HepG2 (cell line): ENCODE measurements at regions not wholly inside any gene's neighbourhood (a gene's known extent, or its start where the extent isn't known, plus 50 kb on each side); places are given as distances from the start of the nearest gene placed in this dataset.

Experiments
- ATAC-seq: fragments of 200-7000 bp; cut with Tn5 transposase; 3 replicates; pipeline ENCODE4 v1.9.1; 2020; ENCODE audit warnings: mild to moderate bottlenecking, moderate library complexity
- BruUV-seq: library from RNA; stranded (reverse); fragments of 400-500 nt; replicated peaks from 2 replicates; lab custom pipeline; 2021; lab: Mats Ljungman, UMichigan
- CTCF ChIA-PET: fragments of 300-600 bp; formaldehyde crosslinking; extraction: SDS; loops from one replicate; lab custom pipeline; 2021; ENCODE audit warnings: low total read pairs, inconsistent platforms, low intra/inter-chr PET ratio; lab: Yijun Ruan, JAX
- POLR2A ChIA-PET: fragments of 350-600 bp; sonication (Branson Sonifier 250); formaldehyde crosslinking; loops from one replicate; lab custom pipeline; 2020; ENCODE audit warnings: antibody characterized with exemption, inconsistent platforms; lab: Yijun Ruan, JAX
- DNase-seq: peaks from one replicate; pipeline ENCODE4 v3.0.0-alpha.2; 2015; ENCODE audit warnings: low spot score
- FAIRE-seq: peaks from 3 replicates; lab custom pipeline; 2011; peaks lifted over from hg19 to GRCh38; lab: Jason Lieb, UNC
- H2AFZ ChIP-seq: one replicate; pipeline ENCODE4 v1.6.1; 2011; ENCODE audit warnings: low read length, inconsistent platforms
- H3K27ac ChIP-seq: fragments of 300-600 bp; 3 replicates; pipeline ENCODE4 v1.8.0; 2011; ENCODE audit warnings: mixed run types, mild to moderate bottlenecking, mixed read lengths, low read length, inconsistent platforms; ENCODE audit not compliant: insufficient read depth; ENCODE audit errors: extremely low read length
- H3K27me3 ChIP-seq, 2 experiments: fragments of 200-600 bp in 1 of 2; 2 replicates in 1 of 2; 3 replicates in 1 of 2; pipeline versions ENCODE4 v1.6.0 to v1.8.0; 2011; ENCODE audit warnings: low read length in 2 of 2, mild to moderate bottlenecking in 2 of 2, moderate library complexity in 2 of 2, inconsistent platforms in 1 of 2; ENCODE audit not compliant: insufficient read depth in 2 of 2, control insufficient read depth in 1 of 2
- H3K36me3 ChIP-seq, 2 experiments: fragments of 200-600 bp in 1 of 2; replicated peaks in 1 of 2; 2 replicates in 1 of 2; 3 replicates in 1 of 2; pipeline versions ENCODE4 v1.5.1 to v1.8.0; 2011; ENCODE audit warnings: low read length in 2 of 2, inconsistent platforms in 1 of 2; ENCODE audit not compliant: insufficient read depth in 2 of 2, control insufficient read depth in 1 of 2
- H3K4me1 ChIP-seq: 2 replicates; pipeline ENCODE4 v1.5.1; 2012; ENCODE audit warnings: low read length, inconsistent platforms; ENCODE audit not compliant: insufficient read depth
- H3K4me2 ChIP-seq: 2 replicates; pipeline ENCODE4 v1.6.0; 2011; ENCODE audit warnings: low read depth, low read length, inconsistent platforms
- H3K4me3 ChIP-seq, 3 experiments: fragments of 200-600 bp in 1 of 3; sonication (generic), shearing (Covaris generic) in 1 of 3; replicated peaks in 1 of 3; 2 replicates each; pipeline ENCODE4 v1.5.1; 2011 to 2016; ENCODE audit warnings: low read length in 3 of 3, inconsistent platforms in 2 of 3, low read depth in 2 of 3, mild to moderate bottlenecking in 2 of 3, control low read depth in 1 of 3, mixed read lengths in 1 of 3; ENCODE audit not compliant: insufficient read depth in 1 of 3
- H3K79me2 ChIP-seq: one replicate; pipeline ENCODE4 v1.6.1; 2011; ENCODE audit warnings: low read length, inconsistent platforms; ENCODE audit not compliant: insufficient read depth
- H3K9ac ChIP-seq: 2 replicates; pipeline ENCODE4 v1.6.0; 2011; ENCODE audit warnings: mild to moderate bottlenecking, low read depth, low read length, inconsistent platforms; ENCODE audit not compliant: insufficient read depth
- H3K9me3 ChIP-seq: 2 replicates; pipeline ENCODE4 v1.5.1; 2012; ENCODE audit warnings: mild to moderate bottlenecking, low read length
- H4K20me1 ChIP-seq: 2 replicates; pipeline ENCODE4 v1.6.0; 2011; ENCODE audit warnings: inconsistent platforms, mild to moderate bottlenecking, low read length, moderate library complexity; ENCODE audit not compliant: insufficient read depth
- ARNT ChIP-seq: fragments of 450-650 bp; IDR thresholded peaks from 2 replicates; pipeline ENCODE4 v1.6.1; 2017
- BORCS8-MEF2B ChIP-seq: sonication (generic); formaldehyde crosslinking; IDR thresholded peaks from 2 replicates; pipeline ENCODE4 v1.8.0; 2022; ENCODE audit warnings: mild to moderate bottlenecking, missing genetic modification reagents
- EED ChIP-seq: sonication (generic); formaldehyde crosslinking; IDR thresholded peaks from 2 replicates; pipeline ENCODE4 v1.5.0; 2020; ENCODE audit warnings: mild to moderate bottlenecking, missing genetic modification reagents
- KLF16 ChIP-seq, 2 experiments: sonication (generic) in 1 of 2; formaldehyde crosslinking in 1 of 2; IDR thresholded peaks; 2 replicates each; pipeline versions ENCODE4 v1.6.1 to v1.8.0; 2016 to 2023; ENCODE audit warnings: missing genetic modification reagents in 2 of 2, missing compliant biosample characterization in 1 of 2
- MED13 ChIP-seq: sonication (generic); formaldehyde crosslinking; IDR thresholded peaks from 2 replicates; pipeline ENCODE4 v1.5.0; 2020; ENCODE audit warnings: missing genetic modification reagents
- MXI1 ChIP-seq: IDR thresholded peaks from 3 replicates; pipeline ENCODE4 v1.6.1; 2012; ENCODE audit warnings: low read depth, low read length, inconsistent platforms, borderline replicate concordance
- PCBP2 ChIP-seq: fragments of 200-400 bp; formaldehyde crosslinking; optimal IDR thresholded peaks from 2 replicates; pipeline ENCODE3; 2018; ENCODE audit warnings: low read length, low read depth; ENCODE audit not compliant: poor library complexity, severe bottlenecking
- RBM22 ChIP-seq: fragments of 200-400 bp; formaldehyde crosslinking; optimal IDR thresholded peaks from 2 replicates; pipeline ENCODE3; 2017; ENCODE audit warnings: mild to moderate bottlenecking, low read length, moderate library complexity
- SMAD9 ChIP-seq: sonication (generic); formaldehyde crosslinking; IDR thresholded peaks from 2 replicates; pipeline ENCODE4 v1.5.1; 2020; ENCODE audit warnings: mild to moderate bottlenecking, missing genetic modification reagents
- SOX6 ChIP-seq, 2 experiments: fragments of 450-650 bp in 1 of 2; sonication (generic) in 1 of 2; formaldehyde crosslinking in 1 of 2; IDR thresholded peaks; 2 replicates each; pipeline versions ENCODE4 v1.4.0 to v1.6.1; 2017 to 2020; ENCODE audit warnings: antibody characterized with exemption in 1 of 2, mild to moderate bottlenecking in 1 of 2, missing genetic modification reagents in 1 of 2
- SP1 ChIP-seq, 2 experiments: fragments of 450-650 bp in 1 of 2; sonication (generic) in 1 of 2; formaldehyde crosslinking in 1 of 2; IDR thresholded peaks; 2 replicates each; pipeline versions ENCODE4 v1.4.0 to v1.6.1; 2016 to 2020; ENCODE audit warnings: missing genetic modification reagents in 1 of 2
- SP140L ChIP-seq: sonication (generic); formaldehyde crosslinking; IDR thresholded peaks from 2 replicates; pipeline ENCODE4 v1.4.0; 2020; ENCODE audit warnings: missing genetic modification reagents, borderline replicate concordance
- THRA ChIP-seq: sonication (generic); formaldehyde crosslinking; IDR thresholded peaks from 2 replicates; pipeline ENCODE4 v1.4.0; 2020; ENCODE audit warnings: missing genetic modification reagents, borderline replicate concordance
- ZFP36L2 ChIP-seq: sonication (generic); formaldehyde crosslinking; IDR thresholded peaks from 2 replicates; pipeline ENCODE4 v1.4.0; 2020; ENCODE audit warnings: missing genetic modification reagents
- ZNF552 ChIP-seq: sonication (generic); formaldehyde crosslinking; IDR thresholded peaks from 2 replicates; pipeline ENCODE4 v1.9.0; 2022; ENCODE audit warnings: missing genetic modification reagents, mild to moderate bottlenecking, borderline replicate concordance
- ZNF577 ChIP-seq: sonication (generic); formaldehyde crosslinking; IDR thresholded peaks from 2 replicates; pipeline ENCODE4 v1.4.0; 2020; ENCODE audit warnings: mild to moderate bottlenecking, low read depth, missing genetic modification reagents, borderline replicate concordance
- WGBS: methylation state at CpG from one replicate; pipeline ENCODE4 v1.1.6; 2017; ENCODE audit warnings: low lambda C conversion rate; 5-methylcytosine and 5-hydroxymethylcytosine counted together
- in situ Hi-C: cut with HindIII; loops from 2 replicates; pipeline ENCODE4 v1.10.0; 2017; ENCODE audit warnings: low pct_unique_long_range_greater_than_20kb; ENCODE audit not compliant: extremely low pct_ligation_motif_present
- intact Hi-C: fragments of 100-400 bp; cut with micrococcal nuclease; formaldehyde crosslinking; loops from one replicate; pipeline ENCODE4 v1.10.0; 2022; ENCODE audit not compliant: unreplicated experiment
- TF ChIP-seq, protein P1 (sequence below): sonication (generic); formaldehyde crosslinking; IDR thresholded peaks from 2 replicates; pipeline ENCODE4 v1.8.1; 2023; ENCODE audit warnings: mild to moderate bottlenecking, missing genetic modification reagents

DNA sequence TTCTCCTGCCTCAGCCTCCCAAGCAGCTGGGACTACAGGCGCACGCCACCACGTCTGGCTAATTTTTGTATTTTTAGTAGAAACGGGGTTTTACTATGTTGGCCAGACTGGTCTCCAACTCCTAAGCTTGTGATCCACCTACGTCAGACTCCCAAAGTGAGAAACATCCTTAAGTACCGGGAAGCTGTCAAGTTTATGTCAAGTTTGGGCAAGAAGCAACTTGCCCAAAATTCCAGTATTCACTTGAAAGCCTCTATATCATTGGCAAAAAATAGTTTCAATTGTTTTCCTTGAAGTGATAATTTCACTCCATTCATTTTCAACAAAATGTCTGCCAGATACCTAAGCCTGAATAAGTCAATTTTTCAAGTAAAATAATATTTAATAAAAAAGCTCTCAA, 370.0 kb downstream of the FBXO8 start:
- POLR2A ChIA-PET = no interaction called here
- Histone ChIP-seq H2AFZ (no peak overlapping the region), H3K79me2 (no peaks in the 10 kb centered on the region), H3K4me2 (no peak overlapping the region), H3K4me1 (no peaks in the 10 kb centered on the region), H3K36me3 (no peaks in the 10 kb centered on the region), H3K27me3 (no peaks in the 10 kb centered on the region), H4K20me1 (no peaks in the 10 kb centered on the region), H3K9me3 (no peaks in the 10 kb centered on the region), H3K9ac (no peak overlapping the region), H3K4me3 (no peak overlapping the region), H3K27ac (no peak overlapping the region)
- in situ Hi-C loops = no loop called here
- 22% methylated on average over 6 of the region's 6 CpGs for WGBS
- CTCF ChIA-PET = no interaction called here
- intact Hi-C loops = no loop called here
- no peak for FAIRE-seq
- no peak for DNase-seq
- no TSS peak for BruUV-seq
- no peak for TF ChIP-seq SOX6 (IDR thresholded peaks at IDR 0.05)
- TF ChIP-seq SOX6 (CRISPR knock-in tag; IDR thresholded peaks at IDR 0.05) = no peak
- no peak for TF ChIP-seq ARNT
- TF ChIP-seq ZFP36L2 = no peak
- TF ChIP-seq THRA = no peak
- no peak for TF ChIP-seq KLF16 (CRISPR knock-in tag; IDR thresholded peaks at IDR 0.05)
- no peak for TF ChIP-seq MED13 (CRISPR knock-in tag)
- TF ChIP-seq, all 625 proteins: peak for 0
- ATAC-seq = no peak

GRCh38 chr4:173912384-173912783, 371.1 kb downstream of the FBXO8 start:
- H2AFZ ChIP-seq = no peak overlapping the region
- no peak overlapping the region for H3K4me3 ChIP-seq
- FAIRE-seq (no peak), DNase-seq (no peak), ATAC-seq (no peak)
- H3K27ac ChIP-seq = no peak overlapping the region
- H3K4me2 ChIP-seq = no peak overlapping the region
- no peaks in the 10 kb centered on the region for H3K36me3 ChIP-seq
- WGBS = 3% methylated on average over 1 of the region's 1 CpG
- H4K20me1 ChIP-seq = no peaks in the 10 kb centered on the region
- intact Hi-C loops (no loop called here), in situ Hi-C loops (no loop called here)
- no peaks in the 10 kb centered on the region for H3K9me3 ChIP-seq
- H3K79me2 ChIP-seq = no peaks in the 10 kb centered on the region
- H3K4me1 ChIP-seq = no peaks in the 10 kb centered on the region
- no TSS peak for BruUV-seq
- no peak for TF ChIP-seq ZNF577 (CRISPR knock-in tag)
- no peak for TF ChIP-seq ZNF552 (CRISPR knock-in tag)
- TF ChIP-seq SP1 (IDR thresholded peaks at IDR 0.05) = no peak
- no peak for TF ChIP-seq SP1 (CRISPR knock-in tag; IDR thresholded peaks at IDR 0.05)
- TF ChIP-seq MXI1 = no peak
- no peak for TF ChIP-seq SMAD9 (CRISPR knock-in tag)
- no peak for TF ChIP-seq PCBP2
- TF ChIP-seq, protein P1, sequence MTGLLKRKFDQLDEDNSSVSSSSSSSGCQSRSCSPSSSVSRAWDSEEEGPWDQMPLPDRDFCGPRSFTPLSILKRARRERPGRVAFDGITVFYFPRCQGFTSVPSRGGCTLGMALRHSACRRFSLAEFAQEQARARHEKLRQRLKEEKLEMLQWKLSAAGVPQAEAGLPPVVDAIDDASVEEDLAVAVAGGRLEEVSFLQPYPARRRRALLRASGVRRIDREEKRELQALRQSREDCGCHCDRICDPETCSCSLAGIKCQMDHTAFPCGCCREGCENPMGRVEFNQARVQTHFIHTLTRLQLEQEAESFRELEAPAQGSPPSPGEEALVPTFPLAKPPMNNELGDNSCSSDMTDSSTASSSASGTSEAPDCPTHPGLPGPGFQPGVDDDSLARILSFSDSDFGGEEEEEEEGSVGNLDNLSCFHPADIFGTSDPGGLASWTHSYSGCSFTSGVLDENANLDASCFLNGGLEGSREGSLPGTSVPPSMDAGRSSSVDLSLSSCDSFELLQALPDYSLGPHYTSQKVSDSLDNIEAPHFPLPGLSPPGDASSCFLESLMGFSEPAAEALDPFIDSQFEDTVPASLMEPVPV (CRISPR knock-in tag) = no peak
- no peak for TF ChIP-seq EED
- TF ChIP-seq SP140L = no peak
- TF ChIP-seq RBM22 = no peak
- no peak for TF ChIP-seq BORCS8-MEF2B
- H3K27me3 ChIP-seq = no peaks in the 10 kb centered on the region
- no peak overlapping the region for H3K9ac ChIP-seq
- ChIA-PET CTCF (no interaction called here), POLR2A (no interaction called here)
